Coronary artery (tissue), 2 donors: ENCODE measurements at regions not wholly inside any gene's neighbourhood (a gene's known extent, or its start where the extent isn't known, plus 50 kb on each side); places are given as distances from the start of the nearest gene placed in this dataset.

Source experiments
- DNase-seq: peaks from one replicate; pipeline ENCODE4 v3.0.0-alpha.2; 2017; ENCODE audit warnings: low spot score
- H3K27ac ChIP-seq, 2 donors: fragments of 200-600 bp; sonication (generic); one replicate each; pipeline ENCODE4 v1.5.1; 2016 to 2019
- H3K4me3 ChIP-seq: fragments of 200-600 bp; sonication (generic); 2 replicates; pipeline ENCODE4 v1.5.1; 2016; ENCODE audit warnings: mild to moderate bottlenecking, moderate library complexity
- TF ChIP-seq, protein P1 (sequence below): fragments of 200-600 bp; sonication (generic); IDR thresholded peaks from one replicate; pipeline ENCODE4 v1.5.1; 2019; ENCODE audit warnings: antibody characterized with exemption

DNA sequence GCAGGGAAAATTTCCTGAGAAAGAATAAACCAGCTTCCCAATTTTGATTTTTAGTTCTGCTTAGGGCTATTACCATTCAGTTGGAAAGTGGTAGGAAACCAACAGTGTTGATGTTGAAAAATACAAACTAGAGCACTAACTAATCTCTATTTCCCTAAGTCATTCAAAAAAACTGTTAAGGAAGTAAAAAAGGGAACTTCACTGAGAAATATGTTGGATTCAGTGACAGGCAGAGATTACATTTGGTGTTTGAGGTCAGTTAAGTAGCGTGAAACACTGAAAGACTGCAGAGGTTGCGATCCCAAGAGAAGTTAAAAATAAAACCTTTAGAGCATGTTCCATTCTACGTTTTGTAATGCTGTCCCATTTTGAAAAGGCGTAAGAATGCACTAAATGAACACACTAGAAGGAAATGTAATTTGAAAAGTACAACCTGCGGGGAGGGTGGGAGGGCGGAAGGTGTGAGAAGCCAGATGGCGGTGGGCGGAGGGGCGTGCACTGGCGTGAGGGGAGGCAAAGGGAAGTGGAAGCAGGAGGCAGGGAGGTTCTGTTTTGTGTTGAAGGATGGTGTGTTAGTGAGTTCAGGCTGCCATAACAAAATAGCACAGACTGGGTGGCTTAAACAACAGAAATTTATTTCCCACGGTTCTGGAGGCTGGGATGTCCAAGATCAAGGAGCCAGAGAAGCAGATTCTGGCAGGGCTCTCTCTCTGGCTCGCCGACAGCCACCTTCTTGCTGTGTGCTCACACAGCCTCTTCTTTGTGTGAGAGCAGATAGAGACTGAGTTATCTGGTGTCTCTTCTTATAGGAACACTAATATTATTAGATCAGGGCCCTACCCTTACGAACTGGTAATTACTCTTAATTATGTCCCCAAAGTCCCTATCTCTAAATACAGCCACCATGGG is 94.3 kb upstream of the KCTD1 start:
- H3K27ac ChIP-seq, result no peak overlapping the region
- no peak overlapping the region for H3K4me3 ChIP-seq
- TF ChIP-seq, protein P1, sequence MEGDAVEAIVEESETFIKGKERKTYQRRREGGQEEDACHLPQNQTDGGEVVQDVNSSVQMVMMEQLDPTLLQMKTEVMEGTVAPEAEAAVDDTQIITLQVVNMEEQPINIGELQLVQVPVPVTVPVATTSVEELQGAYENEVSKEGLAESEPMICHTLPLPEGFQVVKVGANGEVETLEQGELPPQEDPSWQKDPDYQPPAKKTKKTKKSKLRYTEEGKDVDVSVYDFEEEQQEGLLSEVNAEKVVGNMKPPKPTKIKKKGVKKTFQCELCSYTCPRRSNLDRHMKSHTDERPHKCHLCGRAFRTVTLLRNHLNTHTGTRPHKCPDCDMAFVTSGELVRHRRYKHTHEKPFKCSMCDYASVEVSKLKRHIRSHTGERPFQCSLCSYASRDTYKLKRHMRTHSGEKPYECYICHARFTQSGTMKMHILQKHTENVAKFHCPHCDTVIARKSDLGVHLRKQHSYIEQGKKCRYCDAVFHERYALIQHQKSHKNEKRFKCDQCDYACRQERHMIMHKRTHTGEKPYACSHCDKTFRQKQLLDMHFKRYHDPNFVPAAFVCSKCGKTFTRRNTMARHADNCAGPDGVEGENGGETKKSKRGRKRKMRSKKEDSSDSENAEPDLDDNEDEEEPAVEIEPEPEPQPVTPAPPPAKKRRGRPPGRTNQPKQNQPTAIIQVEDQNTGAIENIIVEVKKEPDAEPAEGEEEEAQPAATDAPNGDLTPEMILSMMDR, result no peak
- no peak for DNase-seq

DNA sequence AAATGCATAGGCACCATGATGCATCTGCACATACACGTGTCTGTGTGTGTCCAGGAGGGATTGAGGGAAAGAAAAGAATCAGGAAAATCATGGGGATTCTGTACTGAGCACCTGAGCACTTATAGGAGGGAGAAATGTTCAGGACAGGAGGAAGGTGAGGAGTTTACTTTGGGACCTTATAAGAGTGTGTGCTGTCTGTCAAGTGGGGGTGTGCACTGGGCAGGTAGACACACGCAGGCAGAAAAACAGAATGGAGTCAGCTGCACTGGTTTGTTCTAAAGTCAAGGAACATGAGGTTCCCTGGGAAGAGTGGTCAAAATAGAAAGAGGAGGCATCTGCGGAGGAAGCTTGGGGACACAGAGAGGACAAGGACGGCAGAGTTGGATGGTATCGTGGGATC is 92.2 kb upstream of the KCTD1 start:
- DNase-seq, result no peak
- Histone ChIP-seq H3K27ac (no peak overlapping the region), H3K4me3 (no peak overlapping the region)
- TF ChIP-seq, protein P1, result no peak

DNA sequence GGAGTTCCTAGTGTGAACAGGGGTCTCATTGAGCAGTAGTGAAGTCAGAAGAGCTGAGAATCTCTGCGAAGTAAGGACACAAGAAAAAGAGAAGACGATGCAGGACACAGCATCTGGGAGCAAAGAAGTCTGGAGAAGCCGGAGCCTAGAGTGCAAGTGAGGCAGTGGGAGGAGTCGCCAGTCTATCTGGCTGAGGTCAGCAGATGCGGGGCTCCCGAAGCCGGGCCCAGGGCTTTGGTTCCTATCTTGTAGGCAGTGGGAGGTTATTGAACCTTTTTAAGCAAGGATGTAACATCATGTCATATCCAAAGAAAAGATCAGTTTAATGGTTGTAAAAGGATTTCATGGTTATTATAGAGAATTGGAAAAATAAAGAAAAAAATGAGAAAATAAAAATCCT is 90.8 kb upstream of the KCTD1 start:
- DNase-seq, result no peak
- H3K27ac ChIP-seq, result no peak overlapping the region

DNA sequence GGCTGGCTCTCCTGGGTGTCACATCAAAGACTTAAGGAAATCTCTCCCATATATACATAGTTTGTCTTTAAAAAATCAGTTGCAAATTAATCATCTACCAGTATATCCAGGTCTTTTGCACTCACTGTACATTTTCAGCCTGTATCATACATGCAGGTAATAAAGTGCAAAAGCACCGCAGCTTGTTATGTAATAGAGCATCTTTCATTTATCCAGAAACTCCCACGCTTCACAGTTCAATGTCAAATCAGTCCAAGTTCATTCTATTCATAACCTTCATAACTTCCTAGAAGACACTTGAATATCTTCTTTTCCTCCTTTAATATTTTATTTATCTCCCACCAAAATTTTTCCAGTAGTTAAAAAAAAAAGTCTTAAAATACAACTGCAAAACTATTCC is 89.6 kb upstream of the KCTD1 start:
- DNase-seq, result no peak
- TF ChIP-seq, protein P1, result no peak
- H3K27ac ChIP-seq, result no peak overlapping the region
- no peak overlapping the region for H3K4me3 ChIP-seq

More for the DNA sequence above, 90.8 kb upstream of the KCTD1 start:
- TF ChIP-seq, protein P1, result no peak
- no peak overlapping the region for H3K4me3 ChIP-seq

DNA sequence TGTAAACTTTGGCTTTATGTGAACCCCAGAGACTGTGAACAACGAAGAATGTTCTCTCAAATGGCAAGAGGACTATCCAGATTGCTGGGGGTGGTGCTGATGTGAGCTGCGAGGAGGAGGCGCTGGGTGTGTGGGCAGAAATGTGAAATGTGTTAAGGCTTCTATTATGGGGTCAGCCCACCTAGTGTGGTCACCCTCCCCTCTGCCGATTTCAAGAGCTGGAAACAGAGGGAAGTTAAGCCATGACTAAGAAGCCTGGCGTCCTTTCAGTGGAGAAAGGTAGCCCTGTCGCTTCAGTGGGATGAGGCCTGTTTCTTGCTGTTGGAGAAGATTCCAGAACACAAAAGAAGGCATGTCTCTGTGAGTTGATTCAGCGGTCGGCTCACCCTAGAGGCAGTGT is 89.0 kb upstream of the KCTD1 start:
- DNase-seq, result no peak
- H3K27ac ChIP-seq, result no peak overlapping the region
- TF ChIP-seq, protein P1, result no peak

DNA sequence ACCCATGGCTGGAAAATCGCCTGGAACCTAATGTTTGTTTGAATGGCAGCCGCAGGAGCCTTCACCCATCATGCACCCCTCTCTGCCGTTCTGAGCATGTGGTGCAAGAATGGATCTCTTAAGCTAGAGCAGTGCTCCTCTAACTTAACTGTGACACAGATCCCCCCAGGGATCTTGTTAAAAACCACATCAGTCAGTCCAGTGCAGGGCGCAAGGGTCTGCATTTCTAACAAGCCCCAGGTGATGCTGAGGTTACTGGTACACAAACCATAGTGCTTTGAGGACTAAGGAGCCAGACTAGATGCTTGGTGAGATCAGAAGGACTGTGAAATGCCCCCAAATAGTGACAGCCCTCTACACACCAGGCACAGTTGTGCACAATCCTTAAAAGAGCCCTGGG is 87.1 kb upstream of the KCTD1 start:
- Histone ChIP-seq H3K4me3 (no peak overlapping the region), H3K27ac (no peak overlapping the region)
- DNase-seq, result no peak
- TF ChIP-seq, protein P1, result no peak

More for the DNA sequence above, 89.0 kb upstream of the KCTD1 start:
- H3K4me3 ChIP-seq, result no peak overlapping the region

DNA sequence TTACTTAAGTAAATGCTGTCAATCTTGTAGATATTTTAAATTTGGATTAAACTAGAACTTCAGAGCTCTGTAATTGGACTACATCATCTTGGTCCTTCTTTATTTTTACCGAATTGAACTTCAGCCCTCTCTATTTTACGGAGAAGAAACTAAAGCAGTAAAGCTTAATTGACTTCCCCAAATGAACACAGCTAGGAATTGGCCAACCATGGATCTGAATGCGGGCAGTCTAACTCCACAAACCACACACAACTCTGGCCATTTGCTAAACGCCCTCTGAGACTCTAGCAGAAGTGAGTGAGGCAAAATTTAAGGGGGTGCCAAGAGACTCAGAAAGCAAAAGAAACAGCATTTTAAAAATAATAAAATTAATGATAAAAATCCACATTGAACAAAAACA is 86.3 kb upstream of the KCTD1 start:
- TF ChIP-seq, protein P1, result no peak
- no peak for DNase-seq
- Histone ChIP-seq H3K4me3 (no peak overlapping the region), H3K27ac (no peak overlapping the region)
